ENCODE measurements at regions not wholly inside any gene's neighbourhood (a gene's known extent, or its start where the extent isn't known, plus 50 kb on each side); places are given as distances from the start of the nearest gene placed in this dataset.

GRCh38 chr10:21166557-21167287, 269.6 kb upstream of the NEBL start:
- DNase-seq, result no peak

DNA sequence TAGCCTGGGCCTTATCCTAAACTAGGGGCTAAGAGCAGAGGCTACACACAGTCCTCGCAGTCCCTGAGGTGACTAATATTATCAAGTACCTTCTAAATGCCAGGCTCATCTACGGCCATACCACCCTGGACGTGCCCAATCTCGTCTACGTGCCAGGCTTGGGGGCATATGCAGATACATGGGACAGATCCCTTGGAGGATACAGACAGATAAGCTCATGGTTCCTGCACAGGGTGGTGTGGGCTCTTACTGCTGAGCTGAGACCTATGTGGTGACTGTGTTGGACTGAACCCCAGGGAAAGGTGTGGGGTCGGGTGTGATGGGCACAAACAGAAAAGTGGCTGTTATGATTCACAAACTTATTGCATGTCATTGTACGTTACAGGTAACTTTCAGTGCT, 268.4 kb upstream of the NEBL start:
- DNase-seq, result no peak

DNA sequence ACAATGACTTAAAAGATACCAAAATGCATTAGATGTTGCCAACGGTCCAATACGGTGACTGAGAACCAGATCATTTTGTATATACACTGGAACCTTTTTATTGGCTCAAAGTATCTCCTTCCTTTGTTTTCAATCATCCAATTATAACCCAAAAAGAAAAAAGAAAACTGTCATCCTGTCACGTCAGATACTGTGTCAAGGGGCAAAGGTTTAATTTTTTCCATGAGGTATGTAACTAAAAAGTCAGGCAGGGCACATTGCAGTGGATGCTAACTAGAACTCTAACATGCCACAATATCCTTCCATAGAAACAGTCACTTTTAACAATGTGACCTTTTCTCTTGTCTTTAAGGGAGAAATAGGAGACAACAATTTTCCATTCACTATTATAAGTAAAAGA, 267.6 kb upstream of the NEBL start:
- DNase-seq, result no peak

- DNase-seq, result no peak
Measured at GRCh38 chr10:21162948-21163347, 265.8 kb upstream of the NEBL start.

DNA sequence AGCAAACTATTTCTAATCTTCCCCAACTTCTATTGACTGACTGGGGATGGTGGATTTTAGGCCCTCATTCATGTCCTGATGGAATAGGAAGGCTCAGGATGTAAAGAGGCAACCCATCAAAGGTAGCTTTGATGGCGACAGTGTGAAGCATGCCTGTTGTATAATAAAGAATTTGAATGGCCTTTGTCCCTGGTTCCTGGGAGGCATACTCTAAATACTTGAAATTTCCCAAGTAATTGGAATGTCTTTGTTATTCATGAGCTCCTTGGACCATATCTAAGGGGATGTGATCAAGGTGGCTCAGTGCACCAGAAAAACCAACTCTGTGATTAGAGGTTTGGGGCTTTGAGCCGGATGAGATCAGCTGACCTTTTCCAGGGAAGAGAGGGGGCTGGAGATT, 264.5 kb upstream of the NEBL start:
- no peak for DNase-seq

- DNase-seq, result no peak
Measured at GRCh38 chr10:21161090-21161625, 264.0 kb upstream of the NEBL start.

GRCh38 chr10:21160116-21160515, 263.0 kb upstream of the NEBL start:
- DNase-seq, result no peak

GRCh38 chr10:21159669-21160068, 262.6 kb upstream of the NEBL start:
- no peak for DNase-seq

DNA sequence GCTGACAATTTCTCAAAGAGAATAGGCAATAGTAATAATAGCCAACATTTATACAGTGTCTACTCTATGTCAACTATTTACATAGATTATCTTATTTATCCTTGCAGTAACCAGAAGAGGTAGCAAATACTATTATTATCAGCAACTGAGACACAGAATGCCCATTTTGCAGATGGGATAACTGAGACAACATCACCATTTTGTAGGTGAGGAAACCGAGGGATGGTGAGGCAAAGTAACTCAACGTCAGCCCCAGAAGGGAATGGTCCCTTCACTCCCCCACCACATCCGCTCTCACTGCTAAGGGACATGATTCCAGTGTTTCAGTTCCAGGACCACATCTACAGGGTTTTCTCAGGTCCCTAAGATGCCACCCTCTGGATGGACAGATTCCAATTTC, 261.2 kb upstream of the NEBL start:
- DNase-seq, result no peak

DNA sequence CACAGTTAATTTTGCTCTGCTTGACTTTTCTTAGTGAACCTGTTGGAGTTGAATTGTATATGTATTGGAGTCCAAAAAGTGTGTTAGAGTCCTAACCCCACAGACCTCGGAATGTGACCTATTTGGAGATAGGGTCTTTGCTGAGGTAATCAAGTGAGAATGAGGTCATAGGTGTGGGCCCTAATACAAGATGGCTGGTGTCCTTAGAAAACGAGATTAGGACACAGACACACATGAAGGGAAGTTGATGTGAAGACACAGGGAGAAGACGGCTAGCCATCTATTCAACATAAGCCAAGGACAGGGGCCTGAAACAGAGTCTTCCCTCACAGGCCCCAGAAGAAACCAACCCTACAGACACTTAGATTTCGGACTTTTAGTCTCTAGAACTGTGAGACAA, 260.6 kb upstream of the NEBL start:
- DNase-seq, result no peak

DNA sequence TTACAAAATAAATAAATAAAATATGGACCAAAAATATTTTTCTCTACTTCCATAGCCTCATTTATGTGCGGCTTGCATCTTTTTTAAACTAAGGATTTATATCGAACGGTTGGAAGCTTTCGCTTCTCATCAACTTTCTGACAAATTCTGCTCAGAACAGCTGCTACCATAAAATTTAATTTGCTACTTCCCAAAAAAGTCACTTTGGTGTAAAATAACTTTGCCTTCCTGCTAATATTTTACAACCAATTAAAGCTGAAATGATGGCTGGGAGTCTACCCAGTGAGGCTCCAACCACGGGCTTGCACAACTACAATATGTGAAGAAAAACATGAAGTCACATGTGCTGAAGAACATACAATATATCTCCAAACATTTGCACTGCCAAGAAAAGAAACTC, 253.1 kb upstream of the NEBL start:
- DNase-seq, result no peak

DNA sequence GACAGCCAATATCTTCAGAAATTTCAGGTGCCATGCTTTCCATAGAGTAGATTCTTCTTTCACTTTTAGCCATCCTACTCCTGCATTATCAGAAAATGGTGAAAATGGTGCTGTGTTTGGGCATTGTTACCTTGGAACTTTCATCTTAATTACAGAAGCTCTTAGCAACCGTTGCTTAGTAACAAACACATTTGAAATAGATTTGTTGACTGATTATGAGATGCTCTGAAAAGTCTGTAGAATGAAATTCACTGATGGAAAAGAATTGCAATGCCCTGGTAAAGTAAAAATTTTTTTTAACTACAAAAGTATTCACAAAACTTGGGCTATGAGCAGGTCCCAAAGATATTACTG, 249.3 kb upstream of the NEBL start:
- DNase-seq, result no peak

GRCh38 chr10:21145751-21146435, 248.8 kb upstream of the NEBL start:
- DNase-seq, result no peak

DNA sequence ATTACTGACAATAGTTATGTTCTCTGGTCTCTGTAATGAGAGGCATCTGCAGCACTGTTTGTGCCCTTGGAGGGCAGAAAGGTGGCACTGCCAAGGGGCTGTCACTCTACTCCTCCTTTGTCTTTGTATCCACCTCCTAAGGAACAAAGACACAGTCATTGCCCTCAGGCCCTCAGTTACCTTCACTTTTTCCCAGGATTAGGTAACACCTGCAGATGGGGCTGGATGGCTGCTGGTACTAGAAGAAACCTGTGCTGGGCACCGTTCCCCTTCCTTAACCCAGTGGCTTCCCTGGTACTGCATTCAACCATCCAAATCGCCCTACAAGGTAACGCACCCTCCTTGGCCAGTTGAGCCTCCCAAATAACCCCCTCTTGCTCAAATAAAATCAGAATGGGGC, 246.9 kb upstream of the NEBL start:
- DNase-seq, result no peak

GRCh38 chr10:21141946-21142492, 244.9 kb upstream of the NEBL start:
- no peak for DNase-seq

GRCh38 chr10:21138769-21139340, 241.7 kb upstream of the NEBL start:
- no peak for DNase-seq

DNA sequence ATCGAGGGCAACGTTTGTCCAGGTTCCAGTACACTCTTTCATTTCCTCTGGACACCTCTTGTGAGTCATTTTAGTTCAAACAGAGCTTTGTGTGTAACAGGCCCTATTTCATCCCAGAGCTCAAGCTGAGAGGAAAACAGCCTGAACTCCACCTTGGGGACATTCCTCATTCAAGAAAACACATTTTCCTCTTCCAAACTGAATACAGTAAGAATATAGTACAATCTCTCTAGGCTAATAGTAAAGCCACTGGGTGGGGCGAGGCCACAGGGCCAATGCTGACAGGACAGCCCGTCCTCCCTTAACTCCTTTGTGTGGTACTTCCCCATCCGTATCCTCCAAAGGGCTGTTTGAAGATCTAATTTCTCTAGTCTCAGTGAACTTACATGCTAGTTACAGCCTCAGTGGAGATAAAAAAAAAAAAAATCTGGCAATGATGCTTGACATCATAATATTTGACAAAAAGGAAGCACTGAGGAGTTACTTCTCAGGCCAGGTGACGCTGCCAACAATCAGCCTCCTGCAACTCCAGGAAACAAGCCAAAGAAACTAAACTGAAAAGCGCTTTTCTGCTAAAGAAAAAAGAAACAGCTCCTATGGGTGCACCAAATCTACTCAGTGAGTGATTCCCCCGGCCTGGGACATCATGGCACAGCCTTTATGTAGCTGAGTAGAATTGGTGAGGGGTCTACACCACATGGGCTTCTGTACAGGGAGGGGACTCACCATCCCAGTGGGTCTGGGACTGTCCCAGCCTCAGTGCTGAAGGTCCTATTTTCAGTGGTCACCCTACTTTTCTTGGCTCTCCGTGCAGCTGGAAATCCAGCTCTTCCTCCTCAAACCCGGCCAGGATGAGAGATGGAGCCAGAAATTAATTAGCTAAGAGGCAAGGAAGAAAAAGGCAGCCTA, 238.2 kb upstream of the NEBL start:
- DNase-seq, result no peak

- no peak for DNase-seq
Measured at GRCh38 chr10:21134645-21135022, 237.5 kb upstream of the NEBL start.

DNA sequence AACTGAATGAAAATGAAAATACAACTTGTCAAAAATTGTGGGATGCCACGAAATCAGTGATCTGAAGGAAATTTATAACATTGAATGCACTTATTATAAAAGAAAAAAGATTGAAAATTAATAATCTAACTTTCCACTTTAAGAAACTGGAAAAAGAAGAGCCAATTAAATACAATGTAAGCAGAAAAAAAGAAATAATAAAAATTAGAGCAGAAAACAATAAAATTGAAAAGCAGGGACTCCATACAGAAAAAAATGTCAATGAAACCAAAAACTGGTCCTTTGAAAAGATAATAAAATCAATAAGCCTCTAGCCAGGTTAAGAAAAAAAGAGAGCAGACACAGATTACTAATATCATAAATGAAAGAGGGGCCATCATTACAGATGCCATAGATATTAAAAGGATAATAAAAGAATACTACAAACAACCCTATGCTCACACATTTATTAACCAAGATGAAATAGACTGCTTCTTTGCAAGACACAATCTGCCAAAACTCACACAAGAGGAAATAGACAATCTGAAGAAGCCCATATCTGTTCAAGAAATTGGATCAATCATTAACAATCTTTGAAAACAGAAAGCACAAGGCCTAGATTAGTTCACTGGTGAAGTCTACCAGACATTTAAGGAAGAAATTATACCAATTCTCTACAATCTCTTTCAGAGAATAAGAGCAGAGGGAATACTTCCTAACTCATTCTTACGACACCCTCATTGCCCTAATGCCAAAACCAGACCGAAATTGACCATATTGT, 233.8 kb upstream of the NEBL start:
- DNase-seq, result no peak

DNA sequence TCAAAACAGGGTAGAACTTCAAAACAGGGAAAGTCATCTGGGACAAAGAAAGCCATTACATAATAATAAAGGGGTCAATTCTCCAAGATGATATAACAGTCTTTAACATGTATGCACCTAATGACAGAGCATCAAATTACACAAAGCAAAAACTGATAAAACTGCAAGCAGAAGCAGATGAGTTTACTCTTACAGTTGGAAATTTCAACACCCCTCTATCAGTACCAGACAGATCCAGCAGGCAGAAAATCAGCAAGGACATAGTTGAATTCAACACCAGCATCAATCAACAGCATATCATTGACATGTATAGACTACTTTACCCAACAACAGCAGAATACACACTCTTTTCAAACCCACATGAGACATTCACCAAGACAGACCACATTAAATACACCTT, 233.0 kb upstream of the NEBL start:
- DNase-seq, result no peak

- no peak for DNase-seq
Measured at GRCh38 chr10:21125471-21126228, 228.5 kb upstream of the NEBL start.

Data from activated effector memory CD4-positive, alpha-beta T cell treated with Interleukin-2 at 50 U/mL for 16 hours (primary cell).